Endodermal cell (in vitro differentiated cells): ENCODE measurements at regions not wholly inside any gene's neighbourhood (a gene's known extent, or its start where the extent isn't known, plus 50 kb on each side); places are given as distances from the start of the nearest gene placed in this dataset.

Experiments
- DNase-seq: peaks from one replicate; pipeline ENCODE4 v3.0.0-alpha.2; 2017
- H3K27ac ChIP-seq: 2 replicates; pipeline ENCODE4 v1.5.1; 2013; ENCODE audit warnings: mild to moderate bottlenecking, low read depth, low read length, moderate library complexity
- H3K27me3 ChIP-seq: 2 replicates; pipeline ENCODE4 v1.6.1; 2013; ENCODE audit warnings: mild to moderate bottlenecking, low read length, moderate library complexity; ENCODE audit not compliant: insufficient read depth, control insufficient read depth, poor library complexity, severe bottlenecking
- H3K36me3 ChIP-seq: 2 replicates; pipeline ENCODE4 v1.7.0; 2013; ENCODE audit warnings: mild to moderate bottlenecking, low read length, moderate library complexity; ENCODE audit not compliant: control insufficient read depth, insufficient read depth
- H3K4me1 ChIP-seq: one replicate; pipeline ENCODE4 v1.7.0; 2013; ENCODE audit warnings: low read length; ENCODE audit not compliant: control insufficient read depth, insufficient read depth
- H3K4me3 ChIP-seq: 2 replicates; pipeline ENCODE4 v1.5.1; 2013; ENCODE audit warnings: mild to moderate bottlenecking, low read length, moderate library complexity
- H3K9ac ChIP-seq: 2 replicates; pipeline ENCODE4 v1.6.1; 2013; ENCODE audit warnings: mild to moderate bottlenecking, low read length, moderate library complexity; ENCODE audit not compliant: poor library complexity, severe bottlenecking; ENCODE audit errors: extremely low read depth
- H3K9me3 ChIP-seq: 2 replicates; pipeline ENCODE4 v1.6.1; 2013; ENCODE audit warnings: mild to moderate bottlenecking, low read length, moderate library complexity; ENCODE audit not compliant: control insufficient read depth
- H3K27ac Mint-ChIP-seq: 2 replicates; pipeline ENCODE4 v1.8.0; 2020; ENCODE audit warnings: mixed read lengths
- H3K27me3 Mint-ChIP-seq: 2 replicates; pipeline ENCODE4 v1.8.0; 2021; ENCODE audit warnings: mild to moderate bottlenecking, mixed read lengths; ENCODE audit not compliant: insufficient read depth
- H3K36me3 Mint-ChIP-seq: 2 replicates; pipeline ENCODE4 v1.8.0; 2020; ENCODE audit warnings: low read depth, mixed read lengths
- H3K4me1 Mint-ChIP-seq: 2 replicates; pipeline ENCODE4 v1.8.0; 2020; ENCODE audit warnings: mixed read lengths
- H3K4me3 Mint-ChIP-seq: 2 replicates; pipeline ENCODE4 v1.8.0; 2020; ENCODE audit warnings: mild to moderate bottlenecking, moderate library complexity, mixed read lengths
- H3K9me3 Mint-ChIP-seq: 2 replicates; pipeline ENCODE4 v1.8.0; 2020; ENCODE audit warnings: mild to moderate bottlenecking, mixed read lengths
- WGBS, 2 experiments: methylation state at CpG; one replicate each; pipeline versions ENCODE4 v1.1.5 to v1.1.7; 2013; ENCODE audit warnings: missing lambda C conversion rate in 2 of 2, mixed read lengths in 1 of 2; ENCODE audit not compliant: insufficient coverage in 1 of 2, insufficient read length in 1 of 2; 5-methylcytosine and 5-hydroxymethylcytosine counted together
- TF ChIP-seq, protein P1 (sequence below): fragments of 200-600 bp; sonication (generic); conservative IDR thresholded peaks from 2 replicates; pipeline ENCODE4 v1.5.0; 2021; ENCODE audit warnings: antibody characterized with exemption, mild to moderate bottlenecking

DNA sequence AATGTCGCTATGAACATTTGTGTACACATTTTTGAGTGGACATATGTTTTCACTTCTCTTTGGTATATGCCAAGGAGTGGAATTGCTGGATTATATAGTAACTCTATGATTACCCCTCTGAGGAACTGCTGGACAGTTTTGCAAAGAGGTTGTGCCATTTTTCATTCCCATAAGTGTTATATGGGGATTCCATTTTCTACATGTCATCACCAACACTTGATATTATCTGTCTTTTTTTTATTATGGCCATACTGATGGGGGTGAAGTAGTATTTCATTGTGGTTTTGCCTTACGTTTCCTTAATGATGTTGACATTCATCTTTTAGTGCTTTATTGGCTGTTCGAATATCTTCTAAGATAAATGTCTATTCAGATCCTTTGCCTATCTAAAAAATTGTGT, 171.8 kb upstream of the LAMA2 start:
- Mint-ChIP-seq H3K27ac (no peak overlapping the region), H3K4me3 (no peak overlapping the region), H3K36me3 (no peaks in the 10 kb centered on the region), H3K9me3 (no peaks in the 10 kb centered on the region), H3K27me3 (no peaks in the 10 kb centered on the region), H3K4me1 (no peaks in the 10 kb centered on the region)
- no peak for DNase-seq
- H3K27me3 ChIP-seq = no peaks in the 10 kb centered on the region
- H3K36me3 ChIP-seq = no peaks in the 10 kb centered on the region
- H3K4me3 ChIP-seq = no peak overlapping the region
- TF ChIP-seq, protein P1, sequence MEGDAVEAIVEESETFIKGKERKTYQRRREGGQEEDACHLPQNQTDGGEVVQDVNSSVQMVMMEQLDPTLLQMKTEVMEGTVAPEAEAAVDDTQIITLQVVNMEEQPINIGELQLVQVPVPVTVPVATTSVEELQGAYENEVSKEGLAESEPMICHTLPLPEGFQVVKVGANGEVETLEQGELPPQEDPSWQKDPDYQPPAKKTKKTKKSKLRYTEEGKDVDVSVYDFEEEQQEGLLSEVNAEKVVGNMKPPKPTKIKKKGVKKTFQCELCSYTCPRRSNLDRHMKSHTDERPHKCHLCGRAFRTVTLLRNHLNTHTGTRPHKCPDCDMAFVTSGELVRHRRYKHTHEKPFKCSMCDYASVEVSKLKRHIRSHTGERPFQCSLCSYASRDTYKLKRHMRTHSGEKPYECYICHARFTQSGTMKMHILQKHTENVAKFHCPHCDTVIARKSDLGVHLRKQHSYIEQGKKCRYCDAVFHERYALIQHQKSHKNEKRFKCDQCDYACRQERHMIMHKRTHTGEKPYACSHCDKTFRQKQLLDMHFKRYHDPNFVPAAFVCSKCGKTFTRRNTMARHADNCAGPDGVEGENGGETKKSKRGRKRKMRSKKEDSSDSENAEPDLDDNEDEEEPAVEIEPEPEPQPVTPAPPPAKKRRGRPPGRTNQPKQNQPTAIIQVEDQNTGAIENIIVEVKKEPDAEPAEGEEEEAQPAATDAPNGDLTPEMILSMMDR = no peak
- 91 to 100% methylated on average over 1 to 3 of the region's 3 CpGs for WGBS, 2 experiments
- H3K9ac ChIP-seq = no peak overlapping the region
- no peaks in the 10 kb centered on the region for H3K9me3 ChIP-seq
- H3K4me1 ChIP-seq = no peaks in the 10 kb centered on the region
- no peak overlapping the region for H3K27ac ChIP-seq

GRCh38 chr6:128710315-128710714, 172.6 kb upstream of the LAMA2 start:
- Histone ChIP-seq H3K4me1 (no peaks in the 10 kb centered on the region), H3K27ac (no peak overlapping the region), H3K27me3 (no peaks in the 10 kb centered on the region), H3K4me3 (no peak overlapping the region), H3K36me3 (no peaks in the 10 kb centered on the region), H3K9me3 (no peaks in the 10 kb centered on the region), H3K9ac (no peak overlapping the region)
- Mint-ChIP-seq H3K27ac (no peak overlapping the region), H3K27me3 (no peaks in the 10 kb centered on the region), H3K4me1 (no peaks in the 10 kb centered on the region), H3K9me3 (no peaks in the 10 kb centered on the region), H3K36me3 (no peaks in the 10 kb centered on the region), H3K4me3 (no peak overlapping the region)
- WGBS, 2 experiments = 97 to 100% methylated on average over 2 of the region's 2 CpGs
- no peak for DNase-seq
- TF ChIP-seq, protein P1 = no peak

DNA sequence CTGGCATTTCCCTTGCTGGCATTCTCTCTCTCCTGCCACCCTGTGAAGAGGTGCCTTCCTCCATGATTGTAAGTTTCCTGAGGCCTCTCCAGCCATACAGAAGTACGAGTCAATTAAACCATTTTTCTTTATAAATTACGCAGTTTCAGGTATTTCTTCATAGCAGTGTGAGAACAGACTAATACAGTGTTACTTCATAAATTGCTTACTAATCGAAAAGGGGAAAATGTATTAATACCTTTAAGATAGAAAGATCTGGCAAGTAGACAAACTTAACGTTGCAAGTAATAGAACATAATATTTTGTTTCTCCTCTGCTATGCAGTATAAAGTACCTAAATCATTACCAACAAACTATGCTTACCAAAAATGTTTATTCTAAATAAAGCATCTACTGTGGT, 178.3 kb upstream of the LAMA2 start:
- H3K9ac ChIP-seq = no peak overlapping the region
- H3K36me3 ChIP-seq = no peaks in the 10 kb centered on the region
- WGBS, 2 experiments = 95 to 100% methylated on average over 3 to 4 of the region's 4 CpGs
- H3K27me3 ChIP-seq = no peaks in the 10 kb centered on the region
- H3K4me3 ChIP-seq = no peak overlapping the region
- Mint-ChIP-seq H3K9me3 (no peaks in the 10 kb centered on the region), H3K36me3 (no peaks in the 10 kb centered on the region), H3K4me1 (no peaks in the 10 kb centered on the region), H3K27me3 (no peaks in the 10 kb centered on the region), H3K27ac (no peak overlapping the region), H3K4me3 (no peak overlapping the region)
- TF ChIP-seq, protein P1 = no peak
- H3K27ac ChIP-seq = no peak overlapping the region
- H3K4me1 ChIP-seq = no peaks in the 10 kb centered on the region
- peaks cover 7% of the 10 kb centered on the region for H3K9me3 ChIP-seq
- no peak for DNase-seq
